ENCODE measurements at regions not wholly inside any gene's neighbourhood (a gene's known extent, or its start where the extent isn't known, plus 50 kb on each side); places are given as distances from the start of the nearest gene placed in this dataset.

DNA sequence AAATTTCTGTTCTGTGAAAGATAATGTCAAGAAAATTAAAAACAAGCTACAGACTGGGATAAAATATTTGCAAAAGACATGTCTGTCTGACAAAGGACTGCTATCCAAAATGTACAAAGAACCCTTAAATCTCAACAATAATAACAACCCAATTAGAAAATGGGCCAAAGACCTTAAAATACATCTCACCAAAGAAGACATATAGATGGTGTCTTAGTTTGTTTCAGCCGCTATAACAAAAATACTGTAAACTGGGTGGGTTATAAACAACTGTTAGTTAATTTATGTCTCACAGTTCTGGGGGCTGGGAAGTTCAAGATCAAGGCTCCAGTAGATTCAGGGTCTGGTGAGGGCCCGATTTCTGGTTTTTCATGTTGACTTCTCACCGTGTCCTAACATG lies 106.2 kb upstream of the AGTR1 start:
- TF ChIP-seq EZH2 (IDR thresholded peaks at IDR 0.05; ENCODE audit: borderline replicate concordance, low read depth, low read length, poor library complexity, severe bottlenecking) = no peak
- TF ChIP-seq, protein P1, sequence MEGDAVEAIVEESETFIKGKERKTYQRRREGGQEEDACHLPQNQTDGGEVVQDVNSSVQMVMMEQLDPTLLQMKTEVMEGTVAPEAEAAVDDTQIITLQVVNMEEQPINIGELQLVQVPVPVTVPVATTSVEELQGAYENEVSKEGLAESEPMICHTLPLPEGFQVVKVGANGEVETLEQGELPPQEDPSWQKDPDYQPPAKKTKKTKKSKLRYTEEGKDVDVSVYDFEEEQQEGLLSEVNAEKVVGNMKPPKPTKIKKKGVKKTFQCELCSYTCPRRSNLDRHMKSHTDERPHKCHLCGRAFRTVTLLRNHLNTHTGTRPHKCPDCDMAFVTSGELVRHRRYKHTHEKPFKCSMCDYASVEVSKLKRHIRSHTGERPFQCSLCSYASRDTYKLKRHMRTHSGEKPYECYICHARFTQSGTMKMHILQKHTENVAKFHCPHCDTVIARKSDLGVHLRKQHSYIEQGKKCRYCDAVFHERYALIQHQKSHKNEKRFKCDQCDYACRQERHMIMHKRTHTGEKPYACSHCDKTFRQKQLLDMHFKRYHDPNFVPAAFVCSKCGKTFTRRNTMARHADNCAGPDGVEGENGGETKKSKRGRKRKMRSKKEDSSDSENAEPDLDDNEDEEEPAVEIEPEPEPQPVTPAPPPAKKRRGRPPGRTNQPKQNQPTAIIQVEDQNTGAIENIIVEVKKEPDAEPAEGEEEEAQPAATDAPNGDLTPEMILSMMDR (conservative IDR thresholded peaks at IDR 0.05; ENCODE audit: low read depth, low read length) = no peak

All from A673 (cell line).